Loucy (cell line): ENCODE measurements at regions not wholly inside any gene's neighbourhood (a gene's known extent, or its start where the extent isn't known, plus 50 kb on each side); places are given as distances from the start of the nearest gene placed in this dataset.

Source experiments
- CTCF ChIP-seq: fragments of 200-600 bp; sonication (generic); conservative IDR thresholded peaks from 2 replicates; pipeline ENCODE4 v1.5.1; 2014; ENCODE audit warnings: mild to moderate bottlenecking, antibody characterized with exemption, low read length
- EZH2phosphoT487 ChIP-seq: fragments of 200-600 bp; IDR thresholded peaks from 2 replicates; pipeline ENCODE4 v1.6.1; 2018; ENCODE audit warnings: antibody characterized with exemption, mild to moderate bottlenecking, moderate library complexity, borderline replicate concordance

GRCh38 chr13:99133848-99134247 lies 66.8 kb upstream of the UBAC2 start:
- TF ChIP-seq CTCF (no peak), EZH2phosphoT487 (no peak)
